NCI-H2196 (cell line): ENCODE measurements at regions not wholly inside any gene's neighbourhood (a gene's known extent, or its start where the extent isn't known, plus 50 kb on each side); places are given as distances from the start of the nearest gene placed in this dataset.
"Not testable (repeated sequence)": the region's sequence is repeated elsewhere in the genome, so short reads cannot be mapped to it uniquely, and the experiment has no call there.

ENCODE experiments used
- DNase-seq: peaks from one replicate; lab custom pipeline; 2025; ENCODE audit not compliant: unreplicated experiment; lab: John Stamatoyannopoulos, UW

- DNase-seq: no peak
Measured at GRCh38 chr15:31433091-31433490, 106.5 kb downstream of the KLF13 start.

- no peak for DNase-seq
Measured at GRCh38 chr15:31433574-31433973, 106.9 kb downstream of the KLF13 start.

- DNase-seq: no peak
Measured at GRCh38 chr15:31434275-31434587, 107.6 kb downstream of the KLF13 start.

- DNase-seq: no peak
Measured at GRCh38 chr15:31434588-31435260, 108.1 kb downstream of the KLF13 start.

- no peak for DNase-seq
Measured at GRCh38 chr15:31435261-31435911, 108.8 kb downstream of the KLF13 start.

GRCh38 chr15:31435912-31436628 is 109.4 kb downstream of the KLF13 start:
- DNase-seq: no peak

- no peak for DNase-seq
Measured at GRCh38 chr15:31437686-31438085, 111.1 kb downstream of the KLF13 start.

GRCh38 chr15:31438601-31439265 is 112.1 kb downstream of the KLF13 start:
- DNase-seq: no peak

- no peak for DNase-seq
Measured at GRCh38 chr15:31439328-31439727, 112.7 kb downstream of the KLF13 start.

- DNase-seq: not testable (repeated sequence)
Measured at GRCh38 chr15:31440216-31440615, 113.6 kb downstream of the KLF13 start.

- DNase-seq: no peak
Measured at GRCh38 chr15:31440754-31441311, 114.2 kb downstream of the KLF13 start.

- DNase-seq: no peak
Measured at GRCh38 chr15:31442226-31442625, 115.6 kb downstream of the KLF13 start.

GRCh38 chr15:31442699-31443111 is 116.1 kb downstream of the KLF13 start:
- DNase-seq: no peak

- DNase-seq: no peak
Measured at GRCh38 chr15:31444844-31445243, 118.2 kb downstream of the KLF13 start.

- no peak for DNase-seq
Measured at GRCh38 chr15:31446546-31446945, 119.9 kb downstream of the KLF13 start.

- DNase-seq: no peak
Measured at GRCh38 chr15:31447931-31448634, 121.4 kb downstream of the KLF13 start.

GRCh38 chr15:31448635-31448979 is 122.0 kb downstream of the KLF13 start:
- no peak for DNase-seq

- no peak for DNase-seq
Measured at GRCh38 chr15:31452595-31453557, 126.2 kb downstream of the KLF13 start.

- no peak for DNase-seq
Measured at GRCh38 chr15:31453558-31454318, 127.1 kb downstream of the KLF13 start.
